GM23338 (cell line): ENCODE measurements at regions not wholly inside any gene's neighbourhood (a gene's known extent, or its start where the extent isn't known, plus 50 kb on each side); places are given as distances from the start of the nearest gene placed in this dataset.

Source experiments
- CREB1 ChIP-seq: fragments of 250-450 bp; sonication (Bioruptor Pico); IDR thresholded peaks from 2 replicates; pipeline ENCODE4 v1.5.0; 2020; ENCODE audit warnings: low read depth, mild to moderate bottlenecking, moderate library complexity
- EZH2 ChIP-seq: fragments of 200-600 bp; sonication (generic); IDR thresholded peaks from one replicate; pipeline ENCODE4 v1.8.0; 2017; ENCODE audit warnings: antibody characterized with exemption, mild to moderate bottlenecking, low read depth; ENCODE audit not compliant: unreplicated experiment
- EZH2phosphoT487 ChIP-seq: fragments of 200-600 bp; sonication (generic); IDR thresholded peaks from one replicate; pipeline ENCODE4 v1.8.1; 2018; ENCODE audit warnings: antibody characterized with exemption; ENCODE audit not compliant: unreplicated experiment
- JUNB ChIP-seq: IDR thresholded peaks from one replicate; pipeline ENCODE4 v1.6.1; 2016; ENCODE audit warnings: antibody characterized with exemption; ENCODE audit not compliant: unreplicated experiment
- NANOG ChIP-seq: IDR thresholded peaks from 2 replicates; pipeline ENCODE4 v1.6.1; 2016; ENCODE audit warnings: antibody characterized with exemption, borderline replicate concordance
- POLR2AphosphoS5 ChIP-seq: IDR thresholded peaks from 2 replicates; pipeline ENCODE4 v1.6.1; 2016; ENCODE audit warnings: antibody characterized with exemption, low read depth
- STAT1 ChIP-seq: IDR thresholded peaks from one replicate; pipeline ENCODE4 v1.6.1; 2016; ENCODE audit warnings: antibody characterized with exemption; ENCODE audit not compliant: unreplicated experiment
- ZNF114 ChIP-seq: fragments of 250-450 bp; sonication (Bioruptor Pico); IDR thresholded peaks from 2 replicates; pipeline ENCODE4 v1.5.0; 2020; ENCODE audit warnings: mild to moderate bottlenecking, moderate library complexity
- ZNF331 ChIP-seq: fragments of 250-450 bp; sonication (Bioruptor Pico); IDR thresholded peaks from 2 replicates; pipeline ENCODE4 v1.5.0; 2020; ENCODE audit warnings: low read depth, mild to moderate bottlenecking, moderate library complexity
- TF ChIP-seq, protein P1 (sequence below): IDR thresholded peaks from 2 replicates; pipeline ENCODE4 v1.6.1; 2016; ENCODE audit warnings: antibody characterized with exemption
- TF ChIP-seq, protein P2 (sequence below), 2 experiments: fragments of 200-600 bp in 1 of 2; sonication (generic) in 1 of 2; conservative IDR thresholded peaks; 2 replicates each; pipeline versions ENCODE4 v1.5.1 to v1.6.1; 2016 to 2017; ENCODE audit warnings: antibody characterized with exemption in 2 of 2, low read depth in 2 of 2, mild to moderate bottlenecking in 2 of 2, moderate library complexity in 1 of 2
- TF ChIP-seq, protein P3 (sequence below): IDR thresholded peaks from one replicate; pipeline ENCODE4 v1.6.1; 2018; ENCODE audit warnings: antibody characterized with exemption; ENCODE audit not compliant: unreplicated experiment
- TF ChIP-seq, protein P4 (sequence below): fragments of 250-450 bp; sonication (Bioruptor Pico); IDR thresholded peaks from 2 replicates; pipeline ENCODE4 v1.5.0; 2020; ENCODE audit warnings: mild to moderate bottlenecking, moderate library complexity

DNA sequence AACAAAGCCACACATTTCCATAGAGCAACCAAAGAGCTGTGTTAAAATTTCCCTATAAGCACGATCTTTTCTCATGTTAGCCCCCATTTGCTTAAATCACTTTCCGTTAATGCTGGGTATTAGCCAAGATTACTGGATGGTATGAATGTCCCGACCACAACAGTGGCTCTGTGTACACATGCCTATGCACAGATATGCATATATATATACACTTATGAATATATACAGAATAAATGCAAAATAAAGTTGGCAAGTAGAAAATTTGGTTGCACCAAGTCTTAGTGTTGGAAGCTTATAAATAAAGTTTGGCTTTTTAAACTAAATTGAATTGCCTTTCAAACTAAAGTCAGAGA, 265.9 kb upstream of the ETAA1 start:
- TF ChIP-seq, protein P1, sequence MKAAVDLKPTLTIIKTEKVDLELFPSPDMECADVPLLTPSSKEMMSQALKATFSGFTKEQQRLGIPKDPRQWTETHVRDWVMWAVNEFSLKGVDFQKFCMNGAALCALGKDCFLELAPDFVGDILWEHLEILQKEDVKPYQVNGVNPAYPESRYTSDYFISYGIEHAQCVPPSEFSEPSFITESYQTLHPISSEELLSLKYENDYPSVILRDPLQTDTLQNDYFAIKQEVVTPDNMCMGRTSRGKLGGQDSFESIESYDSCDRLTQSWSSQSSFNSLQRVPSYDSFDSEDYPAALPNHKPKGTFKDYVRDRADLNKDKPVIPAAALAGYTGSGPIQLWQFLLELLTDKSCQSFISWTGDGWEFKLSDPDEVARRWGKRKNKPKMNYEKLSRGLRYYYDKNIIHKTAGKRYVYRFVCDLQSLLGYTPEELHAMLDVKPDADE: no peak
- TF ChIP-seq, protein P2, sequence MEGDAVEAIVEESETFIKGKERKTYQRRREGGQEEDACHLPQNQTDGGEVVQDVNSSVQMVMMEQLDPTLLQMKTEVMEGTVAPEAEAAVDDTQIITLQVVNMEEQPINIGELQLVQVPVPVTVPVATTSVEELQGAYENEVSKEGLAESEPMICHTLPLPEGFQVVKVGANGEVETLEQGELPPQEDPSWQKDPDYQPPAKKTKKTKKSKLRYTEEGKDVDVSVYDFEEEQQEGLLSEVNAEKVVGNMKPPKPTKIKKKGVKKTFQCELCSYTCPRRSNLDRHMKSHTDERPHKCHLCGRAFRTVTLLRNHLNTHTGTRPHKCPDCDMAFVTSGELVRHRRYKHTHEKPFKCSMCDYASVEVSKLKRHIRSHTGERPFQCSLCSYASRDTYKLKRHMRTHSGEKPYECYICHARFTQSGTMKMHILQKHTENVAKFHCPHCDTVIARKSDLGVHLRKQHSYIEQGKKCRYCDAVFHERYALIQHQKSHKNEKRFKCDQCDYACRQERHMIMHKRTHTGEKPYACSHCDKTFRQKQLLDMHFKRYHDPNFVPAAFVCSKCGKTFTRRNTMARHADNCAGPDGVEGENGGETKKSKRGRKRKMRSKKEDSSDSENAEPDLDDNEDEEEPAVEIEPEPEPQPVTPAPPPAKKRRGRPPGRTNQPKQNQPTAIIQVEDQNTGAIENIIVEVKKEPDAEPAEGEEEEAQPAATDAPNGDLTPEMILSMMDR (conservative IDR thresholded peaks at IDR 0.05; ENCODE audit: low read depth in 2 of 2): no peak
- TF ChIP-seq, protein P3, sequence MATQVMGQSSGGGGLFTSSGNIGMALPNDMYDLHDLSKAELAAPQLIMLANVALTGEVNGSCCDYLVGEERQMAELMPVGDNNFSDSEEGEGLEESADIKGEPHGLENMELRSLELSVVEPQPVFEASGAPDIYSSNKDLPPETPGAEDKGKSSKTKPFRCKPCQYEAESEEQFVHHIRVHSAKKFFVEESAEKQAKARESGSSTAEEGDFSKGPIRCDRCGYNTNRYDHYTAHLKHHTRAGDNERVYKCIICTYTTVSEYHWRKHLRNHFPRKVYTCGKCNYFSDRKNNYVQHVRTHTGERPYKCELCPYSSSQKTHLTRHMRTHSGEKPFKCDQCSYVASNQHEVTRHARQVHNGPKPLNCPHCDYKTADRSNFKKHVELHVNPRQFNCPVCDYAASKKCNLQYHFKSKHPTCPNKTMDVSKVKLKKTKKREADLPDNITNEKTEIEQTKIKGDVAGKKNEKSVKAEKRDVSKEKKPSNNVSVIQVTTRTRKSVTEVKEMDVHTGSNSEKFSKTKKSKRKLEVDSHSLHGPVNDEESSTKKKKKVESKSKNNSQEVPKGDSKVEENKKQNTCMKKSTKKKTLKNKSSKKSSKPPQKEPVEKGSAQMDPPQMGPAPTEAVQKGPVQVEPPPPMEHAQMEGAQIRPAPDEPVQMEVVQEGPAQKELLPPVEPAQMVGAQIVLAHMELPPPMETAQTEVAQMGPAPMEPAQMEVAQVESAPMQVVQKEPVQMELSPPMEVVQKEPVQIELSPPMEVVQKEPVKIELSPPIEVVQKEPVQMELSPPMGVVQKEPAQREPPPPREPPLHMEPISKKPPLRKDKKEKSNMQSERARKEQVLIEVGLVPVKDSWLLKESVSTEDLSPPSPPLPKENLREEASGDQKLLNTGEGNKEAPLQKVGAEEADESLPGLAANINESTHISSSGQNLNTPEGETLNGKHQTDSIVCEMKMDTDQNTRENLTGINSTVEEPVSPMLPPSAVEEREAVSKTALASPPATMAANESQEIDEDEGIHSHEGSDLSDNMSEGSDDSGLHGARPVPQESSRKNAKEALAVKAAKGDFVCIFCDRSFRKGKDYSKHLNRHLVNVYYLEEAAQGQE: no peak
- TF ChIP-seq EZH2 (no peak), POLR2AphosphoS5 (no peak), EZH2phosphoT487 (no peak), ZNF331 (CRISPR knock-in tag) (no peak), JUNB (no peak), CREB1 (CRISPR knock-in tag) (no peak), NANOG (no peak), STAT1 (no peak), ZNF114 (CRISPR knock-in tag) (no peak)
- TF ChIP-seq, protein P4, sequence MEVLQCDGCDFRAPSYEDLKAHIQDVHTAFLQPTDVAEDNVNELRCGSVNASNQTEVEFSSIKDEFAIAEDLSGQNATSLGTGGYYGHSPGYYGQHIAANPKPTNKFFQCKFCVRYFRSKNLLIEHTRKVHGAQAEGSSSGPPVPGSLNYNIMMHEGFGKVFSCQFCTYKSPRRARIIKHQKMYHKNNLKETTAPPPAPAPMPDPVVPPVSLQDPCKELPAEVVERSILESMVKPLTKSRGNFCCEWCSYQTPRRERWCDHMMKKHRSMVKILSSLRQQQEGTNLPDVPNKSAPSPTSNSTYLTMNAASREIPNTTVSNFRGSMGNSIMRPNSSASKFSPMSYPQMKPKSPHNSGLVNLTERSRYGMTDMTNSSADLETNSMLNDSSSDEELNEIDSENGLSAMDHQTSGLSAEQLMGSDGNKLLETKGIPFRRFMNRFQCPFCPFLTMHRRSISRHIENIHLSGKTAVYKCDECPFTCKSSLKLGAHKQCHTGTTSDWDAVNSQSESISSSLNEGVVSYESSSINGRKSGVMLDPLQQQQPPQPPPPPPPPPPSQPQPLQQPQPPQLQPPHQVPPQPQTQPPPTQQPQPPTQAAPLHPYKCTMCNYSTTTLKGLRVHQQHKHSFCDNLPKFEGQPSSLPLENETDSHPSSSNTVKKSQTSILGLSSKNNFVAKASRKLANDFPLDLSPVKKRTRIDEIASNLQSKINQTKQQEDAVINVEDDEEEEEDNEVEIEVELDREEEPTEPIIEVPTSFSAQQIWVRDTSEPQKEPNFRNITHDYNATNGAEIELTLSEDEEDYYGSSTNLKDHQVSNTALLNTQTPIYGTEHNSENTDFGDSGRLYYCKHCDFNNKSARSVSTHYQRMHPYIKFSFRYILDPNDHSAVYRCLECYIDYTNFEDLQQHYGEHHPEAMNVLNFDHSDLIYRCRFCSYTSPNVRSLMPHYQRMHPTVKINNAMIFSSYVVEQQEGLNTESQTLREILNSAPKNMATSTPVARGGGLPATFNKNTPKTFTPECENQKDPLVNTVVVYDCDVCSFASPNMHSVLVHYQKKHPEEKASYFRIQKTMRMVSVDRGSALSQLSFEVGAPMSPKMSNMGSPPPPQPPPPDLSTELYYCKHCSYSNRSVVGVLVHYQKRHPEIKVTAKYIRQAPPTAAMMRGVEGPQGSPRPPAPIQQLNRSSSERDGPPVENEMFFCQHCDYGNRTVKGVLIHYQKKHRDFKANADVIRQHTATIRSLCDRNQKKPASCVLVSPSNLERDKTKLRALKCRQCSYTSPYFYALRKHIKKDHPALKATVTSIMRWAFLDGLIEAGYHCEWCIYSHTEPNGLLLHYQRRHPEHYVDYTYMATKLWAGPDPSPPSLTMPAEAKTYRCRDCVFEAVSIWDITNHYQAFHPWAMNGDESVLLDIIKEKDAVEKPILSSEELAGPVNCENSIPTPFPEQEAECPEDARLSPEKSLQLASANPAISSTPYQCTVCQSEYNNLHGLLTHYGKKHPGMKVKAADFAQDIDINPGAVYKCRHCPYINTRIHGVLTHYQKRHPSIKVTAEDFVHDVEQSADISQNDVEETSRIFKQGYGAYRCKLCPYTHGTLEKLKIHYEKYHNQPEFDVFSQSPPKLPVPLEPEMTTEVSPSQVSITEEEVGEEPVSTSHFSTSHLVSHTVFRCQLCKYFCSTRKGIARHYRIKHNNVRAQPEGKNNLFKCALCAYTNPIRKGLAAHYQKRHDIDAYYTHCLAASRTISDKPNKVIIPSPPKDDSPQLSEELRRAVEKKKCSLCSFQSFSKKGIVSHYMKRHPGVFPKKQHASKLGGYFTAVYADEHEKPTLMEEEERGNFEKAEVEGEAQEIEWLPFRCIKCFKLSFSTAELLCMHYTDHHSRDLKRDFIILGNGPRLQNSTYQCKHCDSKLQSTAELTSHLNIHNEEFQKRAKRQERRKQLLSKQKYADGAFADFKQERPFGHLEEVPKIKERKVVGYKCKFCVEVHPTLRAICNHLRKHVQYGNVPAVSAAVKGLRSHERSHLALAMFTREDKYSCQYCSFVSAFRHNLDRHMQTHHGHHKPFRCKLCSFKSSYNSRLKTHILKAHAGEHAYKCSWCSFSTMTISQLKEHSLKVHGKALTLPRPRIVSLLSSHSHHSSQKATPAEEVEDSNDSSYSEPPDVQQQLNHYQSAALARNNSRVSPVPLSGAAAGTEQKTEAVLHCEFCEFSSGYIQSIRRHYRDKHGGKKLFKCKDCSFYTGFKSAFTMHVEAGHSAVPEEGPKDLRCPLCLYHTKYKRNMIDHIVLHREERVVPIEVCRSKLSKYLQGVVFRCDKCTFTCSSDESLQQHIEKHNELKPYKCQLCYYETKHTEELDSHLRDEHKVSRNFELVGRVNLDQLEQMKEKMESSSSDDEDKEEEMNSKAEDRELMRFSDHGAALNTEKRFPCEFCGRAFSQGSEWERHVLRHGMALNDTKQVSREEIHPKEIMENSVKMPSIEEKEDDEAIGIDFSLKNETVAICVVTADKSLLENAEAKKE (CRISPR knock-in tag): no peak
